Fibroblast of lung (primary cell): ENCODE measurements at regions not wholly inside any gene's neighbourhood (a gene's known extent, or its start where the extent isn't known, plus 50 kb on each side); places are given as distances from the start of the nearest gene placed in this dataset.

Experiments
- CTCF ChIP-seq, 2 donors: IDR thresholded peaks in 1 of 2; conservative IDR thresholded peaks in 1 of 2; 1 replicate in 1 of 2; 2 replicates in 1 of 2; pipeline ENCODE4 v1.5.1; 2011 to 2012; ENCODE audit warnings: low read length in 2 of 2, control low read depth in 1 of 2, inconsistent platforms in 1 of 2, low read depth in 1 of 2, mild to moderate bottlenecking in 1 of 2
- EZH2 ChIP-seq: IDR thresholded peaks from 2 replicates; pipeline ENCODE4 v1.5.1; 2012; ENCODE audit warnings: low read length, control low read depth, mild to moderate bottlenecking; ENCODE audit errors: missing control alignments

DNA sequence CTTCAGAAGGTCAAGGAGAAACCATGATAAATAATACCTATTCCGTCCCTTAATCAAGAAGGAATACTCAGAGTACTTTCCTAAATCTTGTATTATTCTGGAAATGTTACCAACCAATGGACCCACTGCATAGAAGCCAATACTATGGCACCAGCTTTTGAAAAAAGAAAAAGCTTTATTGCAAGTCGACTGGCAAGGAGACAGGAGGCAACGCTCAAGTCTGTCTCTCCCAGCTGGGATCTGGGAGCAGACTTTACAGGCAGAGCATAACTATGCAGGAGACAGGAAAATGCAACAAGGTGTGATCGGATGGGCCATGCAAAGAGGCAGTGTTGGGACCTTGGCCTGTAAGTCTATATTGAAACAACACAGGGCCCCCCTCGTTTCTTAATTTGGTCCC lies 132.4 kb downstream of the CHD9NB start:
- TF ChIP-seq CTCF (conservative IDR thresholded peaks at IDR 0.05 in 1 of 2, IDR thresholded peaks at IDR 0.05 in 1 of 2; ENCODE audit: low read depth in 1 of 2, low read length in 2 of 2) (no peak), EZH2 (no peak)
